WTC11 (cell line): ENCODE measurements at regions not wholly inside any gene's neighbourhood (a gene's known extent, or its start where the extent isn't known, plus 50 kb on each side); places are given as distances from the start of the nearest gene placed in this dataset.

ENCODE experiments used
- CTCF ChIP-seq: fragments of 200-600 bp; IDR thresholded peaks from 2 replicates; pipeline ENCODE4 v1.8.0; 2022; ENCODE audit warnings: antibody characterized with exemption
- FOXK1 ChIP-seq: sonication (generic); formaldehyde crosslinking; IDR thresholded peaks from 2 replicates; pipeline ENCODE4 v1.8.0; 2022; ENCODE audit warnings: mild to moderate bottlenecking, moderate library complexity, missing genetic modification reagents
- GABPB1 ChIP-seq: sonication (generic); formaldehyde crosslinking; IDR thresholded peaks from 2 replicates; pipeline ENCODE4 v1.8.1; 2023; ENCODE audit warnings: mild to moderate bottlenecking, missing genetic modification reagents
- NR3C1 ChIP-seq: sonication (generic); formaldehyde crosslinking; conservative IDR thresholded peaks from 2 replicates; pipeline ENCODE4 v1.8.1; 2023; ENCODE audit warnings: low read depth, mild to moderate bottlenecking, missing genetic modification reagents

- TF ChIP-seq CTCF: no peak
- no peak for TF ChIP-seq FOXK1
- no peak for TF ChIP-seq GABPB1
- no peak for TF ChIP-seq NR3C1
These were observed 577.9 kb downstream of the C6orf118 start for GRCh38 chr6:164731539-164731938.
